ENCODE measurements at regions not wholly inside any gene's neighbourhood (a gene's known extent, or its start where the extent isn't known, plus 50 kb on each side); places are given as distances from the start of the nearest gene placed in this dataset.
A peak's percentile ranks its signal among the peaks of the same experiment; 100 is the strongest.

- Histone ChIP-seq H3K36me3 (ENCODE audit: control insufficient read depth in 1 of 2, insufficient read depth in 2 of 2, low read length in 1 of 2) (no peaks in the 10 kb centered on the region), H3K27me3 (ENCODE audit: control insufficient read depth in 1 of 2, insufficient read depth in 2 of 2, low read length in 1 of 2) (peaks cover 0 to 3% of the 10 kb centered on the region in 2 donors), H3K4me1 (ENCODE audit: control insufficient read depth in 1 of 2, insufficient read depth in 2 of 2, low read length in 2 of 2) (no peaks in the 10 kb centered on the region), H3K4me3 (ENCODE audit: low read length in 2 of 2) (no peak overlapping the region), H3K9me3 (ENCODE audit: control insufficient read depth, low read length) (peaks cover 2% of the 10 kb centered on the region), H3K27ac (ENCODE audit: low read depth in 1 of 2, low read length in 2 of 2) (no peak overlapping the region)
- DNase-seq = no peak
- 81% methylated on average over 3 of the region's 3 CpGs for WGBS, 2 donors
- ATAC-seq (ENCODE audit: low FRiP score) = no peak
- intact Hi-C loops (cut with DNase I) = no loop called here
Observed at GRCh38 chr14:31993521-31993951, 83.6 kb upstream of the ARHGAP5 start.

- no peak for DNase-seq
- intact Hi-C loops (cut with DNase I) = no loop called here
- peaks cover 0 to 3% of the 10 kb centered on the region in 2 donors for H3K27me3 ChIP-seq (ENCODE audit: control insufficient read depth in 1 of 2, insufficient read depth in 2 of 2, low read length in 1 of 2)
- no peaks in the 10 kb centered on the region for H3K36me3 ChIP-seq (ENCODE audit: control insufficient read depth in 1 of 2, insufficient read depth in 2 of 2, low read length in 1 of 2)
- H3K4me3 ChIP-seq (ENCODE audit: low read length in 2 of 2) = no peak overlapping the region
- ATAC-seq (ENCODE audit: low FRiP score) = no peak
- no peaks in the 10 kb centered on the region for H3K4me1 ChIP-seq (ENCODE audit: control insufficient read depth in 1 of 2, insufficient read depth in 2 of 2, low read length in 2 of 2)
- H3K27ac ChIP-seq (ENCODE audit: low read depth in 1 of 2, low read length in 2 of 2) = no peak overlapping the region
- 44 to 51% methylated on average over 3 of the region's 3 CpGs for WGBS, 2 donors
- H3K9me3 ChIP-seq (ENCODE audit: control insufficient read depth, low read length) = no peaks in the 10 kb centered on the region
Observed at GRCh38 chr14:31994391-31995033, 82.6 kb upstream of the ARHGAP5 start.

- intact Hi-C loops (cut with DNase I) = no loop called here
- ATAC-seq (ENCODE audit: low FRiP score) (no peak), DNase-seq (no peak)
- Histone ChIP-seq H3K4me1 (ENCODE audit: control insufficient read depth in 1 of 2, insufficient read depth in 2 of 2, low read length in 2 of 2) (no peaks in the 10 kb centered on the region), H3K27ac (ENCODE audit: low read depth in 1 of 2, low read length in 2 of 2) (no peak overlapping the region), H3K4me3 (ENCODE audit: low read length in 2 of 2) (no peak overlapping the region), H3K36me3 (ENCODE audit: control insufficient read depth in 1 of 2, insufficient read depth in 2 of 2, low read length in 1 of 2) (no peaks in the 10 kb centered on the region), H3K9me3 (ENCODE audit: control insufficient read depth, low read length) (no peaks in the 10 kb centered on the region), H3K27me3 (ENCODE audit: control insufficient read depth in 1 of 2, insufficient read depth in 2 of 2, low read length in 1 of 2) (no peaks in the 10 kb centered on the region)
- WGBS, 2 donors = 99 to 100% methylated on average over 5 of the region's 5 CpGs
Observed at GRCh38 chr14:32003585-32003984, 73.5 kb upstream of the ARHGAP5 start.

GRCh38 chr14:32004300-32004699 is 72.8 kb upstream of the ARHGAP5 start:
- H3K36me3 ChIP-seq (ENCODE audit: control insufficient read depth in 1 of 2, insufficient read depth in 2 of 2, low read length in 1 of 2) = no peaks in the 10 kb centered on the region
- H3K9me3 ChIP-seq (ENCODE audit: control insufficient read depth, low read length) = no peaks in the 10 kb centered on the region
- H3K4me3 ChIP-seq (ENCODE audit: low read length in 2 of 2) = no peak overlapping the region
- intact Hi-C loops (cut with DNase I) = no loop called here
- no peaks in the 10 kb centered on the region for H3K27me3 ChIP-seq (ENCODE audit: control insufficient read depth in 1 of 2, insufficient read depth in 2 of 2, low read length in 1 of 2)
- WGBS, 2 donors = 72 to 82% methylated on average over 4 of the region's 4 CpGs
- ATAC-seq (ENCODE audit: low FRiP score) (peak; percentile 49), DNase-seq (no peak)
- no peak overlapping the region for H3K27ac ChIP-seq (ENCODE audit: low read depth in 1 of 2, low read length in 2 of 2)
- no peaks in the 10 kb centered on the region for H3K4me1 ChIP-seq (ENCODE audit: control insufficient read depth in 1 of 2, insufficient read depth in 2 of 2, low read length in 2 of 2)

- Histone ChIP-seq H3K27ac (ENCODE audit: low read depth in 1 of 2, low read length in 2 of 2) (no peak overlapping the region), H3K4me1 (ENCODE audit: control insufficient read depth in 1 of 2, insufficient read depth in 2 of 2, low read length in 2 of 2) (no peaks in the 10 kb centered on the region), H3K4me3 (ENCODE audit: low read length in 2 of 2) (no peak overlapping the region), H3K36me3 (ENCODE audit: control insufficient read depth in 1 of 2, insufficient read depth in 2 of 2, low read length in 1 of 2) (no peaks in the 10 kb centered on the region), H3K9me3 (ENCODE audit: control insufficient read depth, low read length) (no peaks in the 10 kb centered on the region), H3K27me3 (ENCODE audit: control insufficient read depth in 1 of 2, insufficient read depth in 2 of 2, low read length in 1 of 2) (no peaks in the 10 kb centered on the region)
- no peak for DNase-seq
- intact Hi-C loops (cut with DNase I) = no loop called here
- WGBS, 2 donors = 98% methylated on average over 5 of the region's 5 CpGs
- no peak for ATAC-seq (ENCODE audit: low FRiP score)
Observed at GRCh38 chr14:32005628-32006027, 71.5 kb upstream of the ARHGAP5 start.

GRCh38 chr14:32006263-32007110 is 70.6 kb upstream of the ARHGAP5 start:
- H3K27ac ChIP-seq (ENCODE audit: low read depth in 1 of 2, low read length in 2 of 2) = no peak overlapping the region
- H3K4me3 ChIP-seq (ENCODE audit: low read length in 2 of 2) = no peak overlapping the region
- DNase-seq (no peak), ATAC-seq (ENCODE audit: low FRiP score) (no peak)
- H3K4me1 ChIP-seq (ENCODE audit: control insufficient read depth in 1 of 2, insufficient read depth in 2 of 2, low read length in 2 of 2) = no peaks in the 10 kb centered on the region
- no peaks in the 10 kb centered on the region for H3K27me3 ChIP-seq (ENCODE audit: control insufficient read depth in 1 of 2, insufficient read depth in 2 of 2, low read length in 1 of 2)
- no peaks in the 10 kb centered on the region for H3K9me3 ChIP-seq (ENCODE audit: control insufficient read depth, low read length)
- no peaks in the 10 kb centered on the region for H3K36me3 ChIP-seq (ENCODE audit: control insufficient read depth in 1 of 2, insufficient read depth in 2 of 2, low read length in 1 of 2)
- intact Hi-C loops (cut with DNase I) = no loop called here
- WGBS, 2 donors = 47 to 52% methylated on average over 14 of the region's 14 CpGs

GRCh38 chr14:32007755-32008362 is 69.2 kb upstream of the ARHGAP5 start:
- ATAC-seq (ENCODE audit: low FRiP score) (no peak), DNase-seq (no peak)
- Histone ChIP-seq H3K9me3 (ENCODE audit: control insufficient read depth, low read length) (no peaks in the 10 kb centered on the region), H3K27me3 (ENCODE audit: control insufficient read depth in 1 of 2, insufficient read depth in 2 of 2, low read length in 1 of 2) (no peaks in the 10 kb centered on the region), H3K4me1 (ENCODE audit: control insufficient read depth in 1 of 2, insufficient read depth in 2 of 2, low read length in 2 of 2) (no peaks in the 10 kb centered on the region), H3K4me3 (ENCODE audit: low read length in 2 of 2) (no peak overlapping the region), H3K36me3 (ENCODE audit: control insufficient read depth in 1 of 2, insufficient read depth in 2 of 2, low read length in 1 of 2) (no peaks in the 10 kb centered on the region), H3K27ac (ENCODE audit: low read depth in 1 of 2, low read length in 2 of 2) (peak overlapping the region in 1 of 2 donors; percentile 24)
- WGBS, 2 donors = 34 to 39% methylated on average over 2 of the region's 2 CpGs
- intact Hi-C loops (cut with DNase I) = no loop called here

GRCh38 chr14:32008602-32009193 is 68.4 kb upstream of the ARHGAP5 start:
- ATAC-seq (ENCODE audit: low FRiP score) (no peak), DNase-seq (no peak)
- no peak overlapping the region for H3K27ac ChIP-seq (ENCODE audit: low read depth in 1 of 2, low read length in 2 of 2)
- 85 to 89% methylated on average over 1 of the region's 1 CpG for WGBS, 2 donors
- no peaks in the 10 kb centered on the region for H3K27me3 ChIP-seq (ENCODE audit: control insufficient read depth in 1 of 2, insufficient read depth in 2 of 2, low read length in 1 of 2)
- no peaks in the 10 kb centered on the region for H3K36me3 ChIP-seq (ENCODE audit: control insufficient read depth in 1 of 2, insufficient read depth in 2 of 2, low read length in 1 of 2)
- intact Hi-C loops (cut with DNase I) = no loop called here
- no peaks in the 10 kb centered on the region for H3K9me3 ChIP-seq (ENCODE audit: control insufficient read depth, low read length)
- H3K4me3 ChIP-seq (ENCODE audit: low read length in 2 of 2) = no peak overlapping the region
- H3K4me1 ChIP-seq (ENCODE audit: control insufficient read depth in 1 of 2, insufficient read depth in 2 of 2, low read length in 2 of 2) = no peaks in the 10 kb centered on the region

Measured in aorta (tissue), 5 donors.